ENCODE measurements at regions not wholly inside any gene's neighbourhood (a gene's known extent, or its start where the extent isn't known, plus 50 kb on each side); places are given as distances from the start of the nearest gene placed in this dataset.

- H4K20me1 ChIP-seq (ENCODE audit: insufficient read depth), result no peaks in the 10 kb centered on the region
- no peaks in the 10 kb centered on the region for H3K79me2 ChIP-seq (replicated peaks; ENCODE audit: insufficient read depth, low read length)
- H3K9me3 ChIP-seq (ENCODE audit: low read length), result peaks cover 3% of the 10 kb centered on the region
- no peaks in the 10 kb centered on the region for H3K9me2 ChIP-seq (ENCODE audit: insufficient read depth, low read length)
- H2AFZ ChIP-seq (ENCODE audit: low read depth, low read length), result no peak overlapping the region
- H3K4me2 ChIP-seq (ENCODE audit: low read length), result no peak overlapping the region
- H3K27ac ChIP-seq (ENCODE audit: low read length), result no peak overlapping the region
- H3K4me3 ChIP-seq (ENCODE audit: low read length), result no peak overlapping the region
- no peaks in the 10 kb centered on the region for H3K27me3 ChIP-seq (ENCODE audit: insufficient read depth, low read depth, low read length)
- no peak overlapping the region for H3K9ac ChIP-seq (ENCODE audit: low read length)
- H3F3A ChIP-seq (ENCODE audit: insufficient read depth, low read length, poor library complexity, severe bottlenecking), result no peaks in the 10 kb centered on the region
- no peaks in the 10 kb centered on the region for H3K36me3 ChIP-seq (ENCODE audit: insufficient read depth, low read length)
- TF ChIP-seq EP300 (conservative IDR thresholded peaks at IDR 0.05; ENCODE audit: poor library complexity, severe bottlenecking) (no peak), MXI1 (conservative IDR thresholded peaks at IDR 0.05; ENCODE audit: poor library complexity, severe bottlenecking) (no peak), EZH2 (IDR thresholded peaks at IDR 0.05; ENCODE audit: borderline replicate concordance, insufficient read depth, low read length, poor library complexity, severe bottlenecking) (no peak), REST (IDR thresholded peaks at IDR 0.05; ENCODE audit: borderline replicate concordance) (no peak), CTCF (IDR thresholded peaks at IDR 0.05; ENCODE audit: poor library complexity, severe bottlenecking) (no peak), TAF1 (IDR thresholded peaks at IDR 0.05; ENCODE audit: low read depth) (no peak), SMC3 (conservative IDR thresholded peaks at IDR 0.05; ENCODE audit: poor library complexity) (no peak), RAD21 (conservative IDR thresholded peaks at IDR 0.05) (no peak), POLR2AphosphoS5 (IDR thresholded peaks at IDR 0.05) (no peak)
Measured at GRCh38 chr4:12674184-12674583, 810.0 kb downstream of the RAB28 start.

- Histone ChIP-seq H3K9ac (ENCODE audit: low read length) (no peak overlapping the region), H3F3A (ENCODE audit: insufficient read depth, low read length, poor library complexity, severe bottlenecking) (no peaks in the 10 kb centered on the region), H3K9me3 (ENCODE audit: low read length) (peaks cover 3% of the 10 kb centered on the region), H3K9me2 (ENCODE audit: insufficient read depth, low read length) (no peaks in the 10 kb centered on the region), H4K20me1 (ENCODE audit: insufficient read depth) (no peaks in the 10 kb centered on the region), H3K27ac (ENCODE audit: low read length) (peak overlapping the region; percentile 11), H3K79me2 (replicated peaks; ENCODE audit: insufficient read depth, low read length) (no peaks in the 10 kb centered on the region), H2AFZ (ENCODE audit: low read depth, low read length) (no peak overlapping the region), H3K4me3 (ENCODE audit: low read length) (no peak overlapping the region), H3K36me3 (ENCODE audit: insufficient read depth, low read length) (no peaks in the 10 kb centered on the region), H3K27me3 (ENCODE audit: insufficient read depth, low read depth, low read length) (no peaks in the 10 kb centered on the region), H3K4me2 (ENCODE audit: low read length) (no peak overlapping the region)
- TF ChIP-seq TAF1 (IDR thresholded peaks at IDR 0.05; ENCODE audit: low read depth), result no peak
- peak; percentile 96 for TF ChIP-seq EP300 (conservative IDR thresholded peaks at IDR 0.05; ENCODE audit: poor library complexity, severe bottlenecking)
- peak; percentile 14 for TF ChIP-seq REST (IDR thresholded peaks at IDR 0.05; ENCODE audit: borderline replicate concordance)
- TF ChIP-seq POLR2AphosphoS5 (IDR thresholded peaks at IDR 0.05), result peak; percentile 70
Measured at GRCh38 chr4:12672303-12672702, 811.8 kb downstream of the RAB28 start.
